ENCODE measurements at regions not wholly inside any gene's neighbourhood (a gene's known extent, or its start where the extent isn't known, plus 50 kb on each side); places are given as distances from the start of the nearest gene placed in this dataset.

GRCh38 chr2:240326886-240327285 is 108.6 kb upstream of the GPC1 start:
- Histone ChIP-seq H3K27me3 (ENCODE audit: insufficient read depth in 3 of 3, low read length in 2 of 3) (no peaks in the 10 kb centered on the region), H3K27ac (no peak overlapping the region), H3K4me3 (no peak overlapping the region), H3K36me3 (ENCODE audit: insufficient read depth in 1 of 2, low read depth in 1 of 2) (no peaks in the 10 kb centered on the region), H3K9me3 (no peaks in the 10 kb centered on the region), H3K4me1 (peaks cover 9% of the 10 kb centered on the region)
- ATAC-seq (no peak), DNase-seq (no peak)
- 93% methylated on average over 9 of the region's 9 CpGs for WGBS, 3 donors
- no peak for TF ChIP-seq CTCF (IDR thresholded peaks at IDR 0.05)
- intact Hi-C loops (cut with DNase I): no loop called here

- no peaks in the 10 kb centered on the region for H3K9me3 ChIP-seq
- 92 to 94% (median 92%) methylated on average over 10 of the region's 10 CpGs for WGBS, 3 donors
- no peaks in the 10 kb centered on the region for H3K36me3 ChIP-seq (ENCODE audit: insufficient read depth in 1 of 2, low read depth in 1 of 2)
- no peak overlapping the region for H3K4me3 ChIP-seq
- no peak overlapping the region for H3K27ac ChIP-seq
- intact Hi-C loops (cut with DNase I): no loop called here
- peaks cover 6% of the 10 kb centered on the region for H3K4me1 ChIP-seq
- TF ChIP-seq CTCF (IDR thresholded peaks at IDR 0.05): no peak
- ATAC-seq: no peak
- no peaks in the 10 kb centered on the region for H3K27me3 ChIP-seq (ENCODE audit: insufficient read depth in 3 of 3, low read length in 2 of 3)
- DNase-seq: no peak
These were observed 107.9 kb upstream of the GPC1 start for GRCh38 chr2:240327566-240327965.

GRCh38 chr2:240328526-240328925 is 106.9 kb upstream of the GPC1 start:
- no peak for DNase-seq
- H3K4me1 ChIP-seq: peaks cover 6% of the 10 kb centered on the region
- no peak for ATAC-seq
- H3K27ac ChIP-seq: no peak overlapping the region
- no peaks in the 10 kb centered on the region for H3K36me3 ChIP-seq (ENCODE audit: insufficient read depth in 1 of 2, low read depth in 1 of 2)
- no peak overlapping the region for H3K4me3 ChIP-seq
- intact Hi-C loops (cut with DNase I): no loop called here
- no peaks in the 10 kb centered on the region for H3K27me3 ChIP-seq (ENCODE audit: insufficient read depth in 3 of 3, low read length in 2 of 3)
- no peaks in the 10 kb centered on the region for H3K9me3 ChIP-seq
- 92 to 93% (median 93%) methylated on average over 10 of the region's 10 CpGs for WGBS, 3 donors
- TF ChIP-seq CTCF (IDR thresholded peaks at IDR 0.05): no peak

GRCh38 chr2:240329116-240329665 is 106.3 kb upstream of the GPC1 start:
- no peak for DNase-seq
- Histone ChIP-seq H3K27me3 (ENCODE audit: insufficient read depth in 3 of 3, low read length in 2 of 3) (no peaks in the 10 kb centered on the region), H3K4me1 (peaks cover 6% of the 10 kb centered on the region), H3K4me3 (no peak overlapping the region), H3K9me3 (no peaks in the 10 kb centered on the region), H3K27ac (no peak overlapping the region), H3K36me3 (ENCODE audit: insufficient read depth in 1 of 2, low read depth in 1 of 2) (no peaks in the 10 kb centered on the region)
- WGBS, 3 donors: 83 to 86% (median 84%) methylated on average over 10 of the region's 10 CpGs
- intact Hi-C loops (cut with DNase I): no loop called here
- TF ChIP-seq CTCF (IDR thresholded peaks at IDR 0.05): no peak
- no peak for ATAC-seq

GRCh38 chr2:240329778-240330177 is 105.7 kb upstream of the GPC1 start:
- ATAC-seq: no peak
- no peaks in the 10 kb centered on the region for H3K36me3 ChIP-seq (ENCODE audit: insufficient read depth in 1 of 2, low read depth in 1 of 2)
- H3K27ac ChIP-seq: no peak overlapping the region
- no peak overlapping the region for H3K4me3 ChIP-seq
- H3K9me3 ChIP-seq: no peaks in the 10 kb centered on the region
- H3K4me1 ChIP-seq: peaks cover 6% of the 10 kb centered on the region
- WGBS, 3 donors: 91 to 92% (median 91%) methylated on average over 6 of the region's 6 CpGs
- DNase-seq: no peak
- intact Hi-C loops (cut with DNase I): no loop called here
- no peak for TF ChIP-seq CTCF (IDR thresholded peaks at IDR 0.05)
- no peaks in the 10 kb centered on the region for H3K27me3 ChIP-seq (ENCODE audit: insufficient read depth in 3 of 3, low read length in 2 of 3)
